HG02885 (cell line): ENCODE measurements at regions not wholly inside any gene's neighbourhood (a gene's known extent, or its start where the extent isn't known, plus 50 kb on each side); places are given as distances from the start of the nearest gene placed in this dataset.
A peak's percentile ranks its signal among the peaks of the same experiment; 100 is the strongest.
"Not testable (repeated sequence)": the region's sequence is repeated elsewhere in the genome, so short reads cannot be mapped to it uniquely, and the experiment has no call there.

Experiments
- ATAC-seq: cut with Tn5 transposase; IDR thresholded peaks from one replicate; pipeline ENCODE4 v1.9.1; 2021; ENCODE audit warnings: mild to moderate bottlenecking; ENCODE audit not compliant: unreplicated experiment, poor library complexity

GRCh38 chr5:60546207-60546606 lies 153.8 kb downstream of the DEPDC1B start:
- no peak for ATAC-seq

- ATAC-seq, result no peak
Measured at GRCh38 chr5:60545551-60545950, 154.4 kb downstream of the DEPDC1B start.

- no peak for ATAC-seq
Measured at GRCh38 chr5:60544142-60544541, 155.8 kb downstream of the DEPDC1B start.

GRCh38 chr5:60541980-60542379 lies 158.0 kb downstream of the DEPDC1B start:
- peak; percentile 25 for ATAC-seq

GRCh38 chr5:60540856-60541805 lies 158.8 kb downstream of the DEPDC1B start:
- ATAC-seq, result peak; percentile 87

GRCh38 chr5:60538955-60539866 lies 160.8 kb downstream of the DEPDC1B start:
- ATAC-seq, result no peak

- no peak for ATAC-seq
Measured at GRCh38 chr5:60538426-60538825, 161.5 kb downstream of the DEPDC1B start.

- no peak for ATAC-seq
Measured at GRCh38 chr5:60535951-60536350, 164.0 kb downstream of the DEPDC1B start.

- peak; percentile 65 for ATAC-seq
Measured at GRCh38 chr5:60535198-60535597, 164.8 kb downstream of the DEPDC1B start.

GRCh38 chr5:60533789-60534188 lies 166.2 kb downstream of the DEPDC1B start:
- no peak for ATAC-seq

- not testable (repeated sequence) for ATAC-seq
Measured at GRCh38 chr5:60532796-60533195, 167.2 kb downstream of the DEPDC1B start.

GRCh38 chr5:60530144-60530848 lies 169.7 kb downstream of the DEPDC1B start:
- ATAC-seq, result not testable (repeated sequence)

GRCh38 chr5:60529001-60529400 lies 171.0 kb downstream of the DEPDC1B start:
- no peak for ATAC-seq

- no peak for ATAC-seq
Measured at GRCh38 chr5:60527072-60527471, 172.9 kb downstream of the DEPDC1B start.

- ATAC-seq, result no peak
Measured at GRCh38 chr5:60526336-60526875, 173.6 kb downstream of the DEPDC1B start.

- ATAC-seq, result peak; percentile 87
Measured at GRCh38 chr5:60522292-60522905, 177.6 kb downstream of the DEPDC1B start.

- ATAC-seq, result peak; percentile 35
Measured at GRCh38 chr5:60521376-60522291, 178.3 kb downstream of the DEPDC1B start.

- no peak for ATAC-seq
Measured at GRCh38 chr5:60520451-60521227, 179.3 kb downstream of the DEPDC1B start.
